Activated CD4-positive, alpha-beta T cell treated with anti-CD3 and anti-CD28 coated beads for 48 hours (primary cell): ENCODE measurements at regions not wholly inside any gene's neighbourhood (a gene's known extent, or its start where the extent isn't known, plus 50 kb on each side); places are given as distances from the start of the nearest gene placed in this dataset.
"Not testable (repeated sequence)": the region's sequence is repeated elsewhere in the genome, so short reads cannot be mapped to it uniquely, and the experiment has no call there.

Experiments
- DNase-seq: peaks from one replicate; pipeline ENCODE4 v3.0.0-alpha.2; 2020

DNA sequence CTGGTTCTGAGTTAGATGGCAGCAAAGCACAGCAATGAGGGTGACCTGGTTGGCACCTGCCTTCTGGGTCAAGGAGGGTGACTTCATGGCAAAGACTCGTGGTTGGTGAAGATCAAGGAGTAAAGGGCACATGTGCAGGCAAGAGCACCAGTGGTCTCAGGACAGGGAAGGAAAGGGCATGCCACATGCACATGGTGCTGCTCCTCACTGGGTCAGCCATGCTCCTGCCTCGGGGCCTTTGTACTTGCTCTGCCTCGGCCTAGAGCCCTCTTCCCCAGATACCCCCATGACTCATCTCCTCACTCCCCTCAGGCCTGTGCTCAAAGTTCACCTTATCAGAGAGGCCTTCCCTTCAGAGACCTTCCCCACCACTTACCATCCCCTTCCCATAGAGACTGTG lies 106.7 kb upstream of the KDM7A start:
- DNase-seq = no peak

DNA sequence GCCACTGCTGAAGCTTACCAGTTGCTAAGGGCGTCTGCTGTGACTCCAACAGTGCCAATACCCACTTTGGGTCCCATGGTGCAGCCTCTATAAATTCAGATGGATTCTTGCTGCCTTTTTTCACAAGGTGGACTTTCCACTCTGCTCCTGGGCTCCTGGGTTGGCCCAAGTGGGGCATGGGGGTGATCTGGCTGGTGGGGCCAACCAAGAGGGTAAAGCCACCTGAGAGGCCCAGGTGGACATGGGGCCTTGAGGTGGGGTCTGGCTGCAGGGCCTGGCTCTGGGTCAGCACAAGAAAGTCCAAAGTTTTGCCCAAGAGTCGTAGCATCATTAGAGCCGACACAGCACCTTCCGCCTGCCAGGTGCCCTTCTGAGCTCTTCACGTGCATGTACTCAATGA lies 105.2 kb upstream of the KDM7A start:
- DNase-seq = no peak

DNA sequence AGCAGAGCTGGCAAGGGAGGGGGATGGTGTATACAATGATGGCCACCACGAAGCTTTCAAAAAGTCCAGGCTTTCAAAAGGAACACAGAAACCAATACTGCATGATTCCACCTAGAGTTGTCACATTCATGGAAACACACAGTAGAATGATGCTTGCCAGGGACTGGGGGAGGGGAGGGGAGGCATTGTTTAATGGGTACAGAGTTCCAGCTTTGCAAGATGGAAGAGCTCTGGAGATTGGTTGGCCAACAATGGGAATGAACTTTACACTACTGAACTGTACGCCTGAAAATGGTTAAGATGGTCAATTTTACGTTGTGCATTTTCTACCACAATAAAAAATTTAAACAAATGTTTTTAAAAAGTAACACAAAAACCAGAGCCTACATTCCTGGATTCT lies 104.5 kb upstream of the KDM7A start:
- no peak for DNase-seq

DNA sequence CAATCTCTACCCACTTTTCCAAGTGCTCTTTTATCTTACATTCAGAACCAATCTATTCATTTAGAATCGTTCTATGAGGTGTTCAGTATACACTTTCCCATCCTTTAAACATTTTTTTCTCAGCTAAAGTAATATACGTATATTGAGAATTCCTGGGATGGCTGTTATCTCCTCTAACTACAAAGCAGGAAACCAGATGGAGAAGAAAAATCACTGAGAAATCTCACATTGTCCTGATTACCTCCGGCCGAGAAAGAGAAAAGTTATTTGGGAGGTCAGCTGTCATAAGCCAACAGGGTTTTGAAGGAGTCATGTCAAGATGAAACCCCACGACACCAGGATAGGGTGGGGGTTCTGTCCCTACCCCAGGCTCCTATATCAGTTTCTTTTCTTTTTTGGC lies 99.2 kb upstream of the KDM7A start:
- no peak for DNase-seq

DNA sequence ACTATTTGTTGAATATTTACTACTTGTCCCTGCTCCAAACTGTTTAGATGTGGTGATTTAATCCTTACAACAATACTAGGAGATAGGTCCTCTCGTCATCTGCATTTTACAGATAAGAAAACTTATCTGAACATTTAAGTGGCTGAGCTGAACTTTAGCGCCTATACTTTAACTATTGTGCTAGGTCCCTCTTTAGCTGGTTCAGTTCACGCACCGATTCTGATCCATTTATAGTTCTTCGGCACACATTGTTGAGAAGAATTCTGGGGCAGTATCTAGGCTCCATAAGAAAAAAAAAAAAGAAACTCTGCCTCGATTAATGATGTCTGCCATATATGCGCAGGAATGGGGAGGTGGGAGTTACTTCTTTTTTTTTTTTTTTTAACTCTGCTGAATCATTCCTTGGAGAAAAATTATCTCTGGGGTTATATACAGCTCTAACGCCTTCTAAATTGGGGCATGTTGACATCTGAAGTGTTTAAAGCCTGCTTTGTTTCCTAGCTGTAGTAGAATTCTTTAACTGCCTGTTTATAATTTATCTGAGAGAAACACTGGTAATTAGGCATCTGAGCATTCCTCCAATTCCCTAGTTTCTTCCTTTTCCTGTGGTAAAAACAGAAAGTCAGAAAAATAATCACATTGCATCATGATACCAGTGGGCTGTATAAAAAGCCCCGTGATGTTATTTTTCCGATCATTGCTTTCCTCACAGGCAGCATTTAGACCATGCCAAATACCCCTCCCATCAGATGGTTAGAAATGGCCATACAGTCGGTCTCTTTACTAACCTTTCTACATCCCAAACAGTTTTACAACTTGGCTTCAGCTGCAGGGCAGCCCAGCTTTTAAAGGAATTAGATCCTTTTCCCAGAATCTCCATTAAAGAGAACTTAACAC lies 98.5 kb upstream of the KDM7A start:
- no peak for DNase-seq

DNA sequence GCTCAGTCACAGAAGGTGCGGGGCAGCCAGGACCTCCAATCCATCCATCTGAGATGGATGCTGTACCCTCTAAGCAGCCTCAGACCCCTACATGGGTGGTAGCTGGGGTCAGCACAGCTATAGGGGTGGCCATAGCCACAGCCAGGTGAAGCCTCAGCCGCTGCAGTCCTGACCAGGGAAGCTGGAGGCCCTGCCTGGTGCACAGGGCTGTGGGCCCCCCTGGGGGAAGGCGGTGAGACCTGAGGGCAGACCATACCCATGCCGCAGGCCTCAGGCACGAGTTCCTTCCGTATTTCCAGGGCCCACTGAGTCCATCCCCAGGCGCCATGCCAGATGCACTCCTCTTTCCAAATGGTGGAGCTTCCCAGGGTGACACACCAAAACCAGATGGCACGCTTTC lies 96.6 kb upstream of the KDM7A start:
- no peak for DNase-seq

DNA sequence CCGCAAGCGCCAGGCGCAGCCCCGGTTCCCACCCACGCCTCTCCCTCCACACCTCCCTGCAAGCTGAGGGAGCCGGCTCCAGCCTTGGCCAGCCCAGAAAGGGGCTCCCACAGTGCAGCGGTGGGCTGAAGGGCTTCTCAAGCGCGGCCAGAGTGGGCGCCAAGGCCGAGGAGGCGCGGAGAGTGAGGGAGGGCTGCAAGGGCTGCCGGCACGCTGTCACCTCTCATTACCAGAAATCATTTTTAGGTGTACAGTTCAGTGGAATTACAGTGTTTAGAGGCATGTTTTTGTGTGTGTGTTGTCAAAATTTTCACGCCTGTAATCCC lies 94.8 kb upstream of the KDM7A start:
- not testable (repeated sequence) for DNase-seq

DNA sequence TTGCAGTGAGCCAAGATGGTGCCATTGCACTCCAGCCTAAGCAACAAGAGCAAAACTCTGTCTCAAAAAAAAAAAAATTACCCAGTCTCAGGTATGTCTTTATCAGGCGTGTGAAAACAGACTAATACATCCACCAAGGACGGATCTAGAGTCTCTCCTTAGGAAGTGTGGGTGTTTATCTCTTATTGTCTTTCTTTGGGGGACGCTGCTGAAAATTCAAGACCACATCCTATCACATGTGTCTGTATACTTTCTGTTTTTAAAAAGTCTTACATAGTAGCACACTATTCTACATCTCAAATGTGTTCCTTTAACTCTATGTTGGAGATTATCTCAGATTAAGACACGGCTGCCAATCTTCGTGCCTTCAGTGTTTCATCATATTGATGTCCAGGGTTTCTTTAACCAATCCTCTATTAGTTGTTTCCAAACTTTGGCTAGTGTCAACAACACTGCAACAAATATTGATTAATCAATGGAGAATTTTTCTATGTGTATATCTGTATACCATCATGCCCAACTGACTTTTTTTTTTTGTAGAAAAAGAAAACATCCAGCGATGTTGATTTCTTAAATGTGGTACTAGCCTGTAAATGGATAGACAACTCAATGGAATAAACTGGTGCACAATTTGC lies 92.3 kb upstream of the KDM7A start:
- DNase-seq = no peak

DNA sequence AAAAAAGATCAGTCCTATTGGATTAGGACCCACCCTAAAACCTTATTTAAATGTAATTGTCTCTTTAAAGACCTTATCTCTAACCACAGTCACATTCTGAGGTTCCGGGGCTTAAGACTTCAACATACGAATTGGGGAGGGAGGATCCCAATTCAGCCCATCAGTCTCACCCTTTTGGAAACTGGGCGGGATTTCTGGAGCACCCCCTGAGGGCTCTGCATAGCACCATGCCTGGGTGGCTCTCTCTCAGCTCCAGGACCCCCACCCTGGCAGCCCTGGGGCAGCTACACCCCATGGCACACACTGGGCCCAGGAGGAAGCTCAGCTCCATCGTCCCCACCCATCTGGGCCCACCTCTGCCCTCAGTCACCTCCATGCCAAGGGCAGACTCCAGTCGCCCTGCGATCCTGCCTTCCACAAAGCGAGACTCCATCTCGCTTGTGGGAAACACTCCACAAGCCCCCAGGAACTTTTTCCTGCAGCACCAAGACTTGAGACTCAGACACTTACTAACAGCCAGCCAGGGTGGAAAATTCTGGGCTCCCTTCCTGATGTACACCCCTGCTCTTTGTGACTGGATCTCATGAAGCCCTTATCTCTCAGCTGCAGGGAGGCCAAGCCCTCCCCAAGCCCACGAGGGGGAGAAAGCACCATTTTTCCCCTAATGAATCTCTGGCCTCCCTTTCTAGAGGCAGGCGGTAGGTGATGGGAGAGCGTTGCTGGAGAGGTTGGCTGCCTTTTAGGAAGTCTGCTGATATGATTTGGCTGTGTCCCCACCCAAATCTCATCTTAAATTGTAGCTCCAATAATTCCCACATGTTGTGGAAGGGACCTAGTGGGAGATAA lies 90.8 kb upstream of the KDM7A start:
- DNase-seq = no peak

DNA sequence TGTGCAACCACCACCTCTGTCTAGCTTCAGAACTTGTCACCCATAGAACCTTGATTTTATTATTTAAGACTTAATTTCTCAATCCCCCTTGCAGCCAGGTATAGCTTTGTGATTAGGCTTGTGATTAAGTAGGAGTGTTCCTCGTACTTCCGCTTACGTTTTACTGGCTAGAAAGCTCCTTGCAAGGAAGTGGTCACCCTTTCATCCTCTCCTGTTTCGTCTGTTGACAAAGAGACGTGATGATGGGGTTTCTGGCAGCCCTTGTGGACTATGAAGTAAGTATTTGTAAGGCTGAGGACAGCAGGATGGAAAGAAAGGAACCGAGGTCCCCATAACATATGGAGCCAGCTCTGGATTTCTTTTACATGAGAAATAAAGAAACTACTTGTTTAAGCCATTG lies 86.5 kb upstream of the KDM7A start:
- peak; percentile 29 for DNase-seq

DNA sequence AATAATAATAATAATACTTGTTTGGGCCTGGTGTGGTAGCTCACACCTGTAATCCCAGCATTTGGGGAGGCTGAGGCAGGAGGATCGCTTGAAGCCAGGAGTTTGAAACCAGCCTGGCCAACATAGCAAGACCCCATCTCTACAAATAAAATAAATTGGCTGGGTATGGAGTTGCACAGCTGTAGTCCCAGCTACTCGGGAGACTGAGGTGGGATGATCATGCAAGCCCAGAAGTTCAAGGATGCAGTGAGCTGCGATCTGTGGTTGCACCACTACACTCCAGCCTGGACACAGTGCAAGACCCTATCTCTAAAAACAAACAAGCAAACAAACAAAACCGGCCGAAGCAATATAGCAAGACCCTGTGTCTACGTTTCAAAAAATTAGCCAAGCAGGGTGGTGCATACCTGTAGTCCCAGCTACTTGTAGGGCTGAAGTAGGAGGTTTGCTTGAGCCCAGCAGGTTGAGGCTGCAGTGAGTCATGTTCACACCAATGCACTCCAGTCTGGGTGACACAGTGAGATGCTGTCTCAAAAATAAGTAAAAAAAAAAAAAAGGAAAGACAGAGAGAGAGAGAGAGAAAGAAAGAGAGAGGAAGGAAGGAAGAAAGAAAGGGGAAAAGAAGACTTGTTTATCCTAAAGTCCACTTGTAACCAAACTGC lies 85.6 kb upstream of the KDM7A start:
- peak; percentile 25 for DNase-seq

DNA sequence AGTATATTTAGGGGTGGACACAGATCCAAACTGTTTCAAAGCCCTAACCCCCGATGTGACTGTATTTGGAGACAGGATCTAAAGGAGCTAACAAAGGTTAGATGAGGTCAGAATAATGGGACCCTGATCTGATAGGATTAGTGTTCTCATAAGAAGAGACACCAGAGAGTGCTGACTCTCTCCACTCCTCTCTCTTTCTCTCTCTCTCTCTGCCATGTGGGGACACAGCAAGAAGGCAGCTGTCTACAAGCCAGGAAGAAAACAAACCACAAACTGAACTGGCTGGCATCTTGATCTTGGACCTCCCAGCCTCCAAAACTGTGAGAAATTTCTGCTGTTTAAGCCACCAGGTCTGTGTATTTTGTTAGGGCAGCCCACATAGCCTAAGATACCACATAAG lies 84.7 kb upstream of the KDM7A start:
- no peak for DNase-seq

DNA sequence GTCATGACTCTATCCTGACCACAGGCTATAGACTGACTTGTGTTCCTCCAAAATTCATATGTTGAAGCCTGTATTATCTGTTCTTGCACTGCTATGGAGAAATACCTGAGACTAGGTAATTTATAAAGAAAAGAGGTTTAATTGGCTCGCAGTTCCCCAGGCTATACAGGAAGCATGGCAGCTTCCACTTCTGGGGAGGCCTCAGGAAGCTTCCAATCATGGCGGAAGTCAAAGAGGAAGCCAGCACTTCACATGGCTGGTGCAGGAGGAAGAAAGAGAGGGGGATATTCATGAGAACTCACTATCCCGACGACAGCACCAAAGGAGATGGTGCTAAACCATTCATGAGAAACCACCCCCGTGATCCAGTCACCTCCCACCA lies 84.3 kb upstream of the KDM7A start:
- no peak for DNase-seq

DNA sequence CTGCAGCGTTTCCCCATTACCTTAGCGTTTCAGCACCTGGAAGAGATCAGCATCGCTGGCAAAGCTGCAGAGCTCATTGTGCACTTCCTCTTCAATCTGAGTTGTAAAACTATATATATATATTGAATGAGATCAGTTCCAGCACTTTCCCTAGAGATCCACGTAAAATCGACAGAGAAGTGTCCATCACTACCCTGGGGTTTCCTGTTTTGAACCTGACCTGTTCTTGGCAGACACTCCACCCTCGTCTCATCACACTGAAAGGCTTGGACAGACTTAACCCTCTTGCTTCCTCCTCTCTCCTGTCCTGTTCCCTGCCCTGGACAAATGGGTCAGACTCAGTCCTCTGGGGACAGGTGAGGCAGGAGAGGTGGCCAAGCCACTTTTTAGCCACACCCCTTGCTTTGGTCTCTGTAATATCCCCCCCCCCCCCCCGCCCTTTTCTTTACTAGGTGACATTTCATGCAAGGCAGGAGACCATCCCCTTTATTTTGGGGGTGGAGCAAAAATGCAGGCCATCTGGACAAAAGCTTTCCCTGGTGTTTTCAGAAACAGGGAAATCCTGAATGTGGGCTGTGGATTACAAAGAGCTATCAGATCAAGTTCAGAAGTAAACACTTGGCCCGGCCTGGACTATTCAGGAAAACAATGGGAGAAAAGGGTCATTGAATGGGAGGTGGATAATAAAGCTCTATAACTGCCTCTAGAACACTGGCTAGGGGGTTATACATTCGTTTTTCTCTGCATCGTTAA lies 83.7 kb upstream of the KDM7A start:
- no peak for DNase-seq

DNA sequence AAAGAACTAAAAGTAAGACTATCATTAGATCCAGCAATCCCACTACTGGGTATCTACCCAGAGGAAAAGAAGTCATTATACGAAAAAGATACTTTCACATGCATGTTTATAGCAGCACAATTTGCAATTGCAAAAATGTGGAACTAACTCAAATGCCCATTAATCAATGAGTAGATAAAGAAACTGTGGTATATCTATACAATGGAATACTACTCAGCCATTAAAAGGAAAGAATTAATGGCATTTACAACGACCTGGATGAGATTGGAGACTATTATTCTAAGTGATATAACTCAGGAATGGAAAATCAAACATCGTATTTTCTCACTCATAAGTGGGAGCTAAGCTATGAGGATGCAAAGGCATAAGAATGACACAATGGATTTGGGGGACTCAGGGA lies 80.5 kb upstream of the KDM7A start:
- DNase-seq = not testable (repeated sequence)

DNA sequence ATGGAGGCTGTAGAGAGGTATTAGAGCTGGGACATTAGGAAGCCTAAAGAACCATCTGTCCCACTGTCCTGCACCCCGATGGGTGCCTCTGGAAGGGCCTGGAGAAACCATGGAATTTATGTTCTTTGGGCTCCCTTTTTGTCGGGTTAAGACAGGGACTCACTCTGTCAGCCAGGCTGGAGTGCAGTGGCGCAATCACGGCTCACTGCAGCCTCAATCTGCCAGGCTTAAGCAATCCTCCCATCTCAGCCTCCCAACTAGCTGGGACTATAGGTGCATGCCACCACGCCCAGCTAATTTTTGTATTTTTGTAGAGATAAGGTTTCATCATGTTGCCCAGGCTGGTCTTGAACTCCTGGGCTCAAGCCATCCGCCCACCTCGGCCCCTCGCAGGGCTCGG lies 78.2 kb upstream of the KDM7A start:
- not testable (repeated sequence) for DNase-seq

DNA sequence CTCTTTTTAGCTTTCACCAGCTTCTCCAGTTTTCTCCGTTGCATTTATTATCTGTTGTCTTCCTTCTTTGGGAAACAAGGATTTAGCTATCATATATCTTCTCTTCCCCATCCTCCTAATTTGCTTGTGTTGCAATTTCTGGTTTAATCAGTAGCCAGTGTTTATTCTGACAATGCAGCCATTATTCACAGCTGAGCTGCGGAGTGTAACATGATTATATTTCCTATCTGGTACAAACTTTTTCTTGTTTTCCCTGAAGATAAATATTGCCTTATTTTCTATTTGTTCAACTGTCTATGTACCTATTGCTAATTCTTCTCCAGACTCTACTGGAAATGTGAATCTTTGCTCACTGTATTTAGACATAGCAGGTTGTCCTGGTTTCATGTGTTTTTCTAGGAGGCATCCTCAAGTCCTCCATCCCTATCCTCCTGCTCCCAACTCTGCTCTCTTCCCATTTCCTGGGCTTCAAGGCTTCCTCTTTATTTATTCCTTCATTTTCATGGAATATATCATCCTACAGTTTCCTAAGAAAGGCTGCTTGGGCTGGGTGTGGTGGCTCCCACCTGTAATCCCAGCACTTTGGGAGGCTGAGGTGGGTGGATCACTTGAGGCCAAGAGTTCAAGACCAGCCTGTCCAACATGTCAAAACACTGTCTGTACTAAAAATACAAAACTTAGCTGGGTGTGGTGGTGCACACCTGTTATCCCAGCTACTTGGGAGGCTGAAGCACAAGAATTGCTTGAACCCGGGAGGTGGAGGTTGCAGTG lies 72.4 kb upstream of the KDM7A start:
- no peak for DNase-seq

DNA sequence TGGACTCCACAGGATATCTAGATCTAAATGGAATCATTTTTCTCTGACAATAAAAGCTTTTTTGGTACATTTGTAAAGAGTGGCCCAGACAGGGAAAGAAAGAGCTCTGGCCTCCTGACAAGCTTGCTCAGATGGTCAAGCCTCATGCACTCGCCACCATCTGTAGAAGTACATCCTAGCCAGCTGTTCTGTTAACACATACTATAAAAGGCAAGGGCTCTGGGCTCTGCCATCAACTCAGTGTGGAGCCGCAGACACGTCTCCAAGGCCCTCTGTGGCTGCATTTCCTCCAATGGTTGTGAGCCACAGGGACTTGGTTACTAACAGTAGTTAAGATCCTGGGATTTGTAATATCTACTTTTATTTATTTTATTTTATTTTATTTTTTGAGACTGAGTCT lies 70.8 kb upstream of the KDM7A start:
- no peak for DNase-seq

DNA sequence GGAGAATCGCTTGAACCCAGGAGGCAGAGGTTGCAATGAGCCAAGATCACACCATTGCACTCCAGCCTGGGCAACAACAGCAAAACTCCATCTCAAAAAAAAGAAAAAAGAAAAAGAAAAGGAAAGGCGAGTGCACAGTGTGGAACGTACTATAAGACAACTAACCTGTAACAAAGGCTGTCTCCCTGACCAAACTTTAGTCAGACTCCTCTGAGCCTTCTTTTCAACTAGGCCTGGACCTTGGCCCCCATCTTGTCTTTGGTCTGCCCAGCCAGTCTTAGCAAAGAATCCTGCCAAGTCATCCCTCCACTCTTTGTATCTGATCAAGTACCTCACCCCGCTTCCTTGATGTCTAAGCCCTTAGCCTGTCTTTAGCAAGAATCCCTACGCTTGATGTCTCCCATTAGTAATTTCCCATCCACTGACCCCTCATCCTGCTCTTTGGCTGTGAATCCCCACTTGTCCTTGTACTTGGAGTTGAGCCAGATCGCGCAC lies 68.9 kb upstream of the KDM7A start:
- no peak for DNase-seq

DNA sequence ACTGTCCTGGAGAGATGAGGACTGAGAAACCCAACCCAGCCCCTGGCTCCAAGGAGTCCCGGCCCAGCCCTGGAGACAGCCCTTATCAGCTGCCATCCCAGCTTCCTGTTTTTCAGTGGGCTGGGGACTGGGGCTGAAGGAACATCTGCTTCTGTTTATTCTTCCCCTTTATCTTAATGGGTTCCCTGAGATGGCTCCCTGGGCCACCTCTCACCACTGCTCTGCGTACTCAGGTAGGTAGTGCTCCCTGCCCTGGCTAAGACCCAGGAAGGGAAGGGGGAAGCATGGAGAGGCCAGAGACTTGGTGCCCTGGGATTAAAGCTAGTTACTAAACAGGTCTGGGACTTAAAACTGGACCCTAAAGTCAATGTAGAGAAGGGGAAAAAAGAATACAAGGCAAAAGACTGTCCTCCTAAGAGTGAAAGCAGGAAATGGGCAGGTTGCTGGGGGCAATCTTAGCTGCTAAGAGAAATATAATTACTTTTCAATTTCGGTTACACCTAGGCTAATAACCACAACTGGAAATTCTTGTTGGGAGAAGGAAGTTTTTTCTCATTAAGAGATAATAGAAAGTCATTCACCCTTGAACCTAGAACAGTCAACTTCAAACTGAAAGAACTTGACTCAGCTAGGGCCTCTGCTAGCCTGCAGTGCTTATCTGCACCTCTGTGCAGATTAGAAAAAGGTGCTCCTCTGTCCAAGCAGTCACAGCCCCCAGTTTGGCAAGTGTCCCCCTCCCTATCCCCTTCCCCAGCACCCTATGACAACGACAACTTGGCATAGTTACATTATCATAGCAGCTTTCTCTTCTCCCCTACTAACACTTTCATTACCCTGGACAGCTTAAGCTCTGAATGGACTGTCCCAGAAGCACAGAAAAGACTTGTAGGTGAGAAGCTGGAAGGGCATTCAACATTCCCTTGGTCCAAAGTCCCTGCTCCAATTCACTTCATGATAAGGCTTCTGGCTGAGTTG lies 65.6 kb upstream of the KDM7A start:
- DNase-seq = no peak

DNA sequence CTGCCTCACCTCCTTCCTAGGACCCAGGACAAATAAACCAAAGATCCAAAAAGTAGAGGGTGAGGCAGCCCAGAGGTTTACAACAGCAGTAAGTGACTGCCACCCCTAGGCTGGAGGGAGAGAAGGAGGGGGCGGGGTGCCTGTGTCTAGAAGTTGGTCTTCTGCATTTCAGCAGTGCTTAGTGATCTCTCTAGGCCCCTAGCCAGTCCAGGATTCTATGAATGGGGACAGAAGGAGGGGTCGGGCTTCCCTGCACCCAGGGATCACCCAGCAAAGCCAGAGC lies 62.8 kb upstream of the KDM7A start:
- DNase-seq = no peak
